WTC11 (cell line): ENCODE measurements at regions not wholly inside any gene's neighbourhood (a gene's known extent, or its start where the extent isn't known, plus 50 kb on each side); places are given as distances from the start of the nearest gene placed in this dataset.

Experiments used
- ATAC-seq: fragments of 200-7000 bp; cut with Tn5 transposase; 2 replicates; pipeline ENCODE4 v1.10.0; 2021; ENCODE audit warnings: mild to moderate bottlenecking, moderate library complexity
- CTCF ChIA-PET: fragments of 300-600 bp; sonication (Branson Sonifier 250); formaldehyde crosslinking; loops from one replicate; lab custom pipeline; 2021; ENCODE audit warnings: antibody characterized with exemption; lab: Charles Lee
- POLR2A ChIA-PET: fragments of 350-600 bp; sonication (Branson Sonifier 250); formaldehyde crosslinking; loops from one replicate; lab custom pipeline; 2021; ENCODE audit warnings: antibody characterized with exemption; lab: Charles Lee
- DNase-seq: peaks from one replicate; pipeline ENCODE4 v3.0.0; 2021; ENCODE audit warnings: low spot score
- H3K27ac Mint-ChIP-seq: 2 replicates; pipeline ENCODE4 v1.8.0; 2021; ENCODE audit warnings: mixed read lengths
- H3K27me3 Mint-ChIP-seq: 2 replicates; pipeline ENCODE4 v1.8.0; 2021; ENCODE audit warnings: low read depth, mild to moderate bottlenecking, moderate library complexity, mixed read lengths
- H3K36me3 Mint-ChIP-seq: 2 replicates; pipeline ENCODE4 v1.8.0; 2021; ENCODE audit warnings: mixed read lengths
- H3K4me1 Mint-ChIP-seq: 2 replicates; pipeline ENCODE4 v1.8.0; 2022; ENCODE audit warnings: mixed read lengths
- H3K4me3 Mint-ChIP-seq: 2 replicates; pipeline ENCODE4 v1.8.0; 2021; ENCODE audit warnings: mild to moderate bottlenecking, moderate library complexity, mixed read lengths
- H3K9me3 Mint-ChIP-seq: 2 replicates; pipeline ENCODE4 v1.8.0; 2021; ENCODE audit warnings: mixed read lengths
- ELF4 ChIP-seq: sonication (generic); formaldehyde crosslinking; IDR thresholded peaks from 2 replicates; pipeline ENCODE4 v1.8.1; 2022; ENCODE audit warnings: low read depth, mild to moderate bottlenecking, moderate library complexity, missing genetic modification reagents
- ETV6 ChIP-seq: sonication (generic); formaldehyde crosslinking; IDR thresholded peaks from 2 replicates; pipeline ENCODE4 v1.8.1; 2022; ENCODE audit warnings: mild to moderate bottlenecking, missing genetic modification reagents
- GRHL2 ChIP-seq: fragments of 250-450 bp; sonication (Bioruptor Pico); IDR thresholded peaks from 2 replicates; pipeline ENCODE4 v1.8.0; 2022; ENCODE audit warnings: mild to moderate bottlenecking, moderate library complexity; ENCODE audit not compliant: insufficient replicate concordance, severe bottlenecking
- NR1H2 ChIP-seq: sonication (generic); formaldehyde crosslinking; IDR thresholded peaks from 2 replicates; pipeline ENCODE4 v1.9.0; 2021; ENCODE audit warnings: mild to moderate bottlenecking, moderate library complexity, missing genetic modification reagents
- SMAD4 ChIP-seq: sonication (generic); formaldehyde crosslinking; IDR thresholded peaks from 2 replicates; pipeline ENCODE4 v1.8.0; 2022; ENCODE audit warnings: mild to moderate bottlenecking, missing genetic modification reagents
- SOX15 ChIP-seq: fragments of 250-450 bp; sonication (Bioruptor Pico); IDR thresholded peaks from 2 replicates; pipeline ENCODE4 v1.9.0; 2021; ENCODE audit warnings: mild to moderate bottlenecking
- TEAD1 ChIP-seq: sonication (generic); formaldehyde crosslinking; IDR thresholded peaks from 2 replicates; pipeline ENCODE4 v1.8.0; 2022; ENCODE audit warnings: mild to moderate bottlenecking, missing genetic modification reagents
- ZBTB43 ChIP-seq: sonication (generic); formaldehyde crosslinking; IDR thresholded peaks from 2 replicates; pipeline ENCODE4 v1.8.1; 2023; ENCODE audit warnings: mild to moderate bottlenecking, missing genetic modification reagents
- ZNF138 ChIP-seq: sonication (generic); formaldehyde crosslinking; conservative IDR thresholded peaks from 2 replicates; pipeline ENCODE4 v1.8.1; 2022; ENCODE audit warnings: mild to moderate bottlenecking, moderate library complexity, missing genetic modification reagents
- ZNF263 ChIP-seq: sonication (generic); formaldehyde crosslinking; IDR thresholded peaks from 2 replicates; pipeline ENCODE4 v1.8.1; 2022; ENCODE audit warnings: low read depth, mild to moderate bottlenecking, moderate library complexity, missing genetic modification reagents
- TF ChIP-seq, protein P1 (sequence below): sonication (generic); formaldehyde crosslinking; IDR thresholded peaks from 2 replicates; pipeline ENCODE4 v1.8.0; 2022; ENCODE audit warnings: mild to moderate bottlenecking, missing genetic modification reagents
- TF ChIP-seq, protein P2 (sequence below): sonication (generic); formaldehyde crosslinking; IDR thresholded peaks from 2 replicates; pipeline ENCODE4 v1.8.1; 2023; ENCODE audit warnings: mild to moderate bottlenecking, missing genetic modification reagents, borderline replicate concordance
- TF ChIP-seq, protein P3 (sequence below): fragments of 200-600 bp; IDR thresholded peaks from 2 replicates; pipeline ENCODE4 v1.8.0; 2022; ENCODE audit warnings: antibody characterized with exemption
- TF ChIP-seq, protein P4 (sequence below): sonication (generic); formaldehyde crosslinking; IDR thresholded peaks from 2 replicates; pipeline ENCODE4 v1.8.1; 2022; ENCODE audit warnings: missing genetic modification reagents, borderline replicate concordance
- TF ChIP-seq, protein P5 (sequence below): sonication (generic); formaldehyde crosslinking; IDR thresholded peaks from 2 replicates; pipeline ENCODE4 v1.8.1; 2022; ENCODE audit warnings: low read depth, missing genetic modification reagents, borderline replicate concordance

DNA sequence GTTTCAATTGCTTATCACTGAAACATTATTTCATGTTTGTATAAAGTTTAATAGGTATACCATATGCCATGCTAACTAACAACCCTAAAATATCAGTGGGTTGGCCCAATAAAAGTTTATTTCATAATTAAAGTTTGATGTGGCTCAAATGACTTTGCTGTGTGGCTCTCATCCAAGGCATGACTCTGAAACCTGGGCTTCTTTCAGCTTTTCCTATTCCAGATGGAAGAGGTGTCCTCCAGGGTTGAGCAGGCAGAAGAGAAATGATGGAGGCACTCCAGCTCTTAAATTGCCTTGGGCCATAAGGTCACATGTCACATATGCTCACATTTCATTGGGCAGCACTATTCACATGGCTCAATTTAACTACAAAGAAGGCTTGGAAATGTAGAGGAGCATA lies 101.9 kb downstream of the MACIR start:
- DNase-seq: no peak
- H3K27ac Mint-ChIP-seq: no peak overlapping the region
- H3K4me3 Mint-ChIP-seq: no peak overlapping the region
- TF ChIP-seq SOX15 (CRISPR knock-in tag) (no peak), ZBTB43 (CRISPR knock-in tag) (no peak), TEAD1 (CRISPR knock-in tag) (no peak), ZNF138 (CRISPR knock-in tag) (no peak), NR1H2 (no peak), GRHL2 (no peak), ZNF263 (CRISPR knock-in tag) (no peak), ETV6 (no peak)
- TF ChIP-seq, protein P1, sequence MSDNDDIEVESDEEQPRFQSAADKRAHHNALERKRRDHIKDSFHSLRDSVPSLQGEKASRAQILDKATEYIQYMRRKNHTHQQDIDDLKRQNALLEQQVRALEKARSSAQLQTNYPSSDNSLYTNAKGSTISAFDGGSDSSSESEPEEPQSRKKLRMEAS (CRISPR knock-in tag): no peak
- TF ChIP-seq, protein P2, sequence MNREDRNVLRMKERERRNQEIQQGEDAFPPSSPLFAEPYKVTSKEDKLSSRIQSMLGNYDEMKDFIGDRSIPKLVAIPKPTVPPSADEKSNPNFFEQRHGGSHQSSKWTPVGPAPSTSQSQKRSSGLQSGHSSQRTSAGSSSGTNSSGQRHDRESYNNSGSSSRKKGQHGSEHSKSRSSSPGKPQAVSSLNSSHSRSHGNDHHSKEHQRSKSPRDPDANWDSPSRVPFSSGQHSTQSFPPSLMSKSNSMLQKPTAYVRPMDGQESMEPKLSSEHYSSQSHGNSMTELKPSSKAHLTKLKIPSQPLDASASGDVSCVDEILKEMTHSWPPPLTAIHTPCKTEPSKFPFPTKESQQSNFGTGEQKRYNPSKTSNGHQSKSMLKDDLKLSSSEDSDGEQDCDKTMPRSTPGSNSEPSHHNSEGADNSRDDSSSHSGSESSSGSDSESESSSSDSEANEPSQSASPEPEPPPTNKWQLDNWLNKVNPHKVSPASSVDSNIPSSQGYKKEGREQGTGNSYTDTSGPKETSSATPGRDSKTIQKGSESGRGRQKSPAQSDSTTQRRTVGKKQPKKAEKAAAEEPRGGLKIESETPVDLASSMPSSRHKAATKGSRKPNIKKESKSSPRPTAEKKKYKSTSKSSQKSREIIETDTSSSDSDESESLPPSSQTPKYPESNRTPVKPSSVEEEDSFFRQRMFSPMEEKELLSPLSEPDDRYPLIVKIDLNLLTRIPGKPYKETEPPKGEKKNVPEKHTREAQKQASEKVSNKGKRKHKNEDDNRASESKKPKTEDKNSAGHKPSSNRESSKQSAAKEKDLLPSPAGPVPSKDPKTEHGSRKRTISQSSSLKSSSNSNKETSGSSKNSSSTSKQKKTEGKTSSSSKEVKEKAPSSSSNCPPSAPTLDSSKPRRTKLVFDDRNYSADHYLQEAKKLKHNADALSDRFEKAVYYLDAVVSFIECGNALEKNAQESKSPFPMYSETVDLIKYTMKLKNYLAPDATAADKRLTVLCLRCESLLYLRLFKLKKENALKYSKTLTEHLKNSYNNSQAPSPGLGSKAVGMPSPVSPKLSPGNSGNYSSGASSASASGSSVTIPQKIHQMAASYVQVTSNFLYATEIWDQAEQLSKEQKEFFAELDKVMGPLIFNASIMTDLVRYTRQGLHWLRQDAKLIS: no peak
- TF ChIP-seq, protein P3, sequence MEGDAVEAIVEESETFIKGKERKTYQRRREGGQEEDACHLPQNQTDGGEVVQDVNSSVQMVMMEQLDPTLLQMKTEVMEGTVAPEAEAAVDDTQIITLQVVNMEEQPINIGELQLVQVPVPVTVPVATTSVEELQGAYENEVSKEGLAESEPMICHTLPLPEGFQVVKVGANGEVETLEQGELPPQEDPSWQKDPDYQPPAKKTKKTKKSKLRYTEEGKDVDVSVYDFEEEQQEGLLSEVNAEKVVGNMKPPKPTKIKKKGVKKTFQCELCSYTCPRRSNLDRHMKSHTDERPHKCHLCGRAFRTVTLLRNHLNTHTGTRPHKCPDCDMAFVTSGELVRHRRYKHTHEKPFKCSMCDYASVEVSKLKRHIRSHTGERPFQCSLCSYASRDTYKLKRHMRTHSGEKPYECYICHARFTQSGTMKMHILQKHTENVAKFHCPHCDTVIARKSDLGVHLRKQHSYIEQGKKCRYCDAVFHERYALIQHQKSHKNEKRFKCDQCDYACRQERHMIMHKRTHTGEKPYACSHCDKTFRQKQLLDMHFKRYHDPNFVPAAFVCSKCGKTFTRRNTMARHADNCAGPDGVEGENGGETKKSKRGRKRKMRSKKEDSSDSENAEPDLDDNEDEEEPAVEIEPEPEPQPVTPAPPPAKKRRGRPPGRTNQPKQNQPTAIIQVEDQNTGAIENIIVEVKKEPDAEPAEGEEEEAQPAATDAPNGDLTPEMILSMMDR: no peak
- TF ChIP-seq, protein P4, sequence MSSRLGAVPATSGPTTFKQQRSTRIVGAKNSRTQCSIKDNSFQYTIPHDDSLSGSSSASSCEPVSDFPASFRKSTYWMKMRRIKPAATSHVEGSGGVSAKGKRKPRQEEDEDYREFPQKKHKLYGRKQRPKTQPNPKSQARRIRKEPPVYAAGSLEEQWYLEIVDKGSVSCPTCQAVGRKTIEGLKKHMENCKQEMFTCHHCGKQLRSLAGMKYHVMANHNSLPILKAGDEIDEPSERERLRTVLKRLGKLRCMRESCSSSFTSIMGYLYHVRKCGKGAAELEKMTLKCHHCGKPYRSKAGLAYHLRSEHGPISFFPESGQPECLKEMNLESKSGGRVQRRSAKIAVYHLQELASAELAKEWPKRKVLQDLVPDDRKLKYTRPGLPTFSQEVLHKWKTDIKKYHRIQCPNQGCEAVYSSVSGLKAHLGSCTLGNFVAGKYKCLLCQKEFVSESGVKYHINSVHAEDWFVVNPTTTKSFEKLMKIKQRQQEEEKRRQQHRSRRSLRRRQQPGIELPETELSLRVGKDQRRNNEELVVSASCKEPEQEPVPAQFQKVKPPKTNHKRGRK: no peak
- no peaks in the 10 kb centered on the region for H3K36me3 Mint-ChIP-seq
- no peaks in the 10 kb centered on the region; the same call in 1 of the 2 replicates for H3K9me3 Mint-ChIP-seq
- ChIA-PET POLR2A (no interaction called here), CTCF (interaction anchor here (0.7 kb wide), 1 partner anchor 66 kb away, joined by 3 read pairs; no protein-coding TSS in a partner anchor)
- H3K4me1 Mint-ChIP-seq: no peaks in the 10 kb centered on the region
- ATAC-seq: no peak
- H3K27me3 Mint-ChIP-seq: no peaks in the 10 kb centered on the region

DNA sequence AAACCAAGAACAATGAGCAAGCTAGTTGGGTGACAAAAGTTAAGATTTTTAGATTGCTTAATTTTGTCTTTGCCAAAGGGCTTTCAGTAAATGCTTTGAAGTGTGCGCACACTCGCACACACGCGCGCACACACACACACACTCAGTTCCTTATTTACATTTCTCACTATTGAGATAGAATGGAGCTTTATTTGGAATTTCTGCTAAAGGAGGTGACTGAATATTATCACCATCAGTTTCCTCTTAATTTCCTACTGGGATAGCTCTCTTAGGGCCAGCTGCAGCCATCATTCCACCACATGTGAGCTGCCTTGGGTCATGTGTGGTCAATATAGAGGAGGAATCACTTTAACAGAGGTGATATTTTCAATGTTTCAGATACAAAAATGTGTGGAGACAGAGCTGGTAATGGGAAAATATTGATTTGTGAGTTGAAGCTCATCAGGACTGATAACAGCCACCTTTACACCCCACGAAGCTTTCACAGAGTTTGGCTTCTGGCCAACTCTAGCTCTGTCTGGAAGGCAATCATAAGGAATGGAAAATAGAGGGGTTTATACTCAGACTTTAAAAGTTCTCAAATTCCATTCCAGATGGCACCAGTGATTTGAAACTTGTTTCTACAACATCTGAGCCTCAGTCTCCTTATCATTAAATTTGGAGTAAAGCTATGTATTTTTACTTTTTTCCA lies 99.9 kb downstream of the MACIR start:
- no peaks in the 10 kb centered on the region for H3K36me3 Mint-ChIP-seq
- no peak for ATAC-seq
- H3K4me1 Mint-ChIP-seq: no peaks in the 10 kb centered on the region
- TF ChIP-seq, protein P5, sequence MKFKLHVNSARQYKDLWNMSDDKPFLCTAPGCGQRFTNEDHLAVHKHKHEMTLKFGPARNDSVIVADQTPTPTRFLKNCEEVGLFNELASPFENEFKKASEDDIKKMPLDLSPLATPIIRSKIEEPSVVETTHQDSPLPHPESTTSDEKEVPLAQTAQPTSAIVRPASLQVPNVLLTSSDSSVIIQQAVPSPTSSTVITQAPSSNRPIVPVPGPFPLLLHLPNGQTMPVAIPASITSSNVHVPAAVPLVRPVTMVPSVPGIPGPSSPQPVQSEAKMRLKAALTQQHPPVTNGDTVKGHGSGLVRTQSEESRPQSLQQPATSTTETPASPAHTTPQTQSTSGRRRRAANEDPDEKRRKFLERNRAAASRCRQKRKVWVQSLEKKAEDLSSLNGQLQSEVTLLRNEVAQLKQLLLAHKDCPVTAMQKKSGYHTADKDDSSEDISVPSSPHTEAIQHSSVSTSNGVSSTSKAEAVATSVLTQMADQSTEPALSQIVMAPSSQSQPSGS: no peak
- no peak for TF ChIP-seq SMAD4 (CRISPR knock-in tag)
- TF ChIP-seq ELF4 (CRISPR knock-in tag): no peak
- ChIA-PET CTCF (interaction anchor here (0.7 to 1.4 kb wide), 2 partner anchors 100 to 135 kb away, joined by 3 to 4 read pairs; partner anchors contain the start of gene MACIR), POLR2A (interaction anchor here (0.9 kb wide), 1 partner anchor 35 kb away, joined by 3 read pairs; no protein-coding TSS in a partner anchor)
- H3K9me3 Mint-ChIP-seq: no peaks in the 10 kb centered on the region; the same call in 1 of the 2 replicates
- DNase-seq: no peak
- H3K4me3 Mint-ChIP-seq: no peak overlapping the region
- H3K27me3 Mint-ChIP-seq: no peaks in the 10 kb centered on the region
- H3K27ac Mint-ChIP-seq: no peak overlapping the region
